ENCODE measurements at regions not wholly inside any gene's neighbourhood (a gene's known extent, or its start where the extent isn't known, plus 50 kb on each side); places are given as distances from the start of the nearest gene placed in this dataset.

DNA sequence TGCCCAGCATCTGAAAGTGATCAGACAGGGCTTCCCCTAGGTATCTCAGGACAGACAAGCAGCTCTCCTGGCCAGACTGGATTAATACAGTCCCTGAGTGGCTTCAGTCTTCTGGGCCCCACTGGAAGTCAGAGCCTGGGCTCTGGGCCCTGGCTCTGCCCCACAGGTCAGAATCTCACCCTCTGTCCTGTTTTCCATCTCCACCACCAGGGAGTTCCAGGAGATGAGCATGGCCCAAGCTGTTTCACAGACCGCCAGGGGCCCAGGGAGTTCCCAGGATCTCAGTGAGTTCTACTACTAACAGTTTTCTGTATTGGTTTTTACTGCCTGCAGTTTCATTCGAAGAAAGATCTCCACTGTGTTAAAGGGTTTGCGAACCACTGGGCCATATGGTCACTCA, 131.5 kb downstream of the MEX3B start:
- TF ChIP-seq, protein P1, sequence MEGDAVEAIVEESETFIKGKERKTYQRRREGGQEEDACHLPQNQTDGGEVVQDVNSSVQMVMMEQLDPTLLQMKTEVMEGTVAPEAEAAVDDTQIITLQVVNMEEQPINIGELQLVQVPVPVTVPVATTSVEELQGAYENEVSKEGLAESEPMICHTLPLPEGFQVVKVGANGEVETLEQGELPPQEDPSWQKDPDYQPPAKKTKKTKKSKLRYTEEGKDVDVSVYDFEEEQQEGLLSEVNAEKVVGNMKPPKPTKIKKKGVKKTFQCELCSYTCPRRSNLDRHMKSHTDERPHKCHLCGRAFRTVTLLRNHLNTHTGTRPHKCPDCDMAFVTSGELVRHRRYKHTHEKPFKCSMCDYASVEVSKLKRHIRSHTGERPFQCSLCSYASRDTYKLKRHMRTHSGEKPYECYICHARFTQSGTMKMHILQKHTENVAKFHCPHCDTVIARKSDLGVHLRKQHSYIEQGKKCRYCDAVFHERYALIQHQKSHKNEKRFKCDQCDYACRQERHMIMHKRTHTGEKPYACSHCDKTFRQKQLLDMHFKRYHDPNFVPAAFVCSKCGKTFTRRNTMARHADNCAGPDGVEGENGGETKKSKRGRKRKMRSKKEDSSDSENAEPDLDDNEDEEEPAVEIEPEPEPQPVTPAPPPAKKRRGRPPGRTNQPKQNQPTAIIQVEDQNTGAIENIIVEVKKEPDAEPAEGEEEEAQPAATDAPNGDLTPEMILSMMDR (IDR thresholded peaks at IDR 0.05; ENCODE audit: partially characterized antibody, unreplicated experiment) = no peak
- H3K27ac Mint-ChIP-seq (ENCODE audit: unreplicated experiment) = peak overlapping the region; percentile 96
- H3K27me3 Mint-ChIP-seq (ENCODE audit: unreplicated experiment) = peaks cover 15% of the 10 kb centered on the region
- H3K9me3 Mint-ChIP-seq (ENCODE audit: unreplicated experiment) = peaks cover 20% of the 10 kb centered on the region
- H3K4me3 Mint-ChIP-seq (ENCODE audit: unreplicated experiment) = peak overlapping the region; percentile 53
- no peak for DNase-seq
- H3K4me1 Mint-ChIP-seq (ENCODE audit: low read depth, unreplicated experiment) = peaks cover 39% of the 10 kb centered on the region
- H3K36me3 Mint-ChIP-seq (ENCODE audit: unreplicated experiment) = peaks cover 18% of the 10 kb centered on the region

DNA sequence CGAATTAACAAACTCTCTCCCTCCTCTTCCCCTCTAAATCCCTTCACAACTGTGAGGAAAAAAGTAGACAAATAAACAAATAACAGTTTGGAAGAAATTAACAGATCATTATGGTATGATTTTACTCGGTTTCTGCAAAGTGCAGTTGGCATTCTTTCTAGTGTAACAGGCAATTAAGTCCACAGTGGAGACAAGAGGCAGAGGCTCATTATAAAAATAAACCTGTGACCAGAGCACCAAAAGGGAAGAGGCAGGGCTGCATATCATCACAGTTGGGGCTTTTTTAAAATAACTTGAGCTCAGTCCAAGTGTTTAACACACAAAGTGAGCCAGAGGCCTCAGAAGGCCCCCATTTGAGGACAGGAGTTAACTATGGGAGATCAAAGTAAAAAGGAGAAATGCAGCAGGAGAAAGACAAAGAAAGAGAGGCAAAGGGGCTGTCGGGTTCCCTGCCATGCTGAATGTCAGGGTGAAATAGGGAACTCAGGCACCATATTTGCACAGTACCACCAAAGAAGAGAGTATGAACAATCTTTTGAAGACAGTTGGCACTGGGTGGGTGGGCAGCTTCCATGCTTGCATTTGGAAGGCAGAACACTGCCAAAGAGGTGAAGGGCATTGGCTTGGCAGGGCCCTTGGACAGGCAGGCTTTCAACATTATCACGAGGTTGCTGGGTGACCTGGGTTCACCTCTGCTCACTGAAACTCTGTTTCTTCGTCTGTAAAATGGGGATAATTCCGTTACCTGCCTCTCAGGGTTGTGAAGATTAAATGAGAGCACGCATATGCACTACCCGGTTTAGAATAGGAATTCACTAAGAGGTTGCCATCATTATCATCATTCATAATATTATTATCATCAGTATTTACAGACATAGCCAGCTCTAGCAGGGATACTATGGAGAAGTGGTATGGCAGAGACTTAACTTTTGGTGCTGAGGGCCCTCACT, 134.5 kb downstream of the MEX3B start:
- Mint-ChIP-seq H3K27me3 (ENCODE audit: unreplicated experiment) (peaks cover 9% of the 10 kb centered on the region), H3K9me3 (ENCODE audit: unreplicated experiment) (peaks cover 10% of the 10 kb centered on the region), H3K36me3 (ENCODE audit: unreplicated experiment) (no peaks in the 10 kb centered on the region), H3K27ac (ENCODE audit: unreplicated experiment) (no peak overlapping the region), H3K4me3 (ENCODE audit: unreplicated experiment) (no peak overlapping the region), H3K4me1 (ENCODE audit: low read depth, unreplicated experiment) (peaks cover 41% of the 10 kb centered on the region)
- TF ChIP-seq, protein P1 (IDR thresholded peaks at IDR 0.05; ENCODE audit: partially characterized antibody, unreplicated experiment) = no peak
- no peak for DNase-seq

DNA sequence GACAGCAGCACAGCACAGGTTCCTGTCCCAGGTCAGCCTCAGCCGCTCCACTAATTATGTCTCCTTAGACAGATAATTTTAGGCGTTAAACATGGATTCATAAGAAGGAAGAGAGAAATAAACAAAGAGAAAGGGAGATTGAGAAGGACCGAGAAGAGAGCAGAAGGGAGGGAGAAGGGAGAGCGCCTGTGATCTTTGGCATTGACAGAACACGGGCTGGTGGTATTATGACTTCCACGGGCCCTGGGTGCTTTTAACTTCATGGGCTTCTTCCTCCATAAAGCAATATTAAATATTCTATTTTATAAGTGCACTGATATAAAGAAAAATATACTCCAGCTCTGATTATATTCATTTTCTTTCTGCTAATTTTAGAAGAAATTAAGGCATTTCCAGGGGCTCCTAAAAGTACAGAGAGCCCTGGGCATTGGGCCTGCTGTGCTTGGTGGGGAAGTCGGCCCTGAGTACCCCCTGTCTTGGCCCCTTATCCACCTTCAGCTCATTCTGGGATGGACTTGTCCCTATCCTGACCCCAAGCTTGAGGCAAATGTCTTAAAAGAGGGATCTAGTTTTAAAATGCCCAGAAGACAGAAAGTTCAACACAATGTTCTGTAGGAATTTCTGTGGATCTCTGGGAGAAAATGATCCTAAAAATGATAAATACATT, 135.3 kb downstream of the MEX3B start:
- Mint-ChIP-seq H3K9me3 (ENCODE audit: unreplicated experiment) (peaks cover 10% of the 10 kb centered on the region), H3K27ac (ENCODE audit: unreplicated experiment) (no peak overlapping the region), H3K27me3 (ENCODE audit: unreplicated experiment) (peaks cover 9% of the 10 kb centered on the region), H3K36me3 (ENCODE audit: unreplicated experiment) (no peaks in the 10 kb centered on the region), H3K4me1 (ENCODE audit: low read depth, unreplicated experiment) (peaks cover 34% of the 10 kb centered on the region), H3K4me3 (ENCODE audit: unreplicated experiment) (no peak overlapping the region)
- DNase-seq = no peak
- TF ChIP-seq, protein P1 (IDR thresholded peaks at IDR 0.05; ENCODE audit: partially characterized antibody, unreplicated experiment) = no peak

DNA sequence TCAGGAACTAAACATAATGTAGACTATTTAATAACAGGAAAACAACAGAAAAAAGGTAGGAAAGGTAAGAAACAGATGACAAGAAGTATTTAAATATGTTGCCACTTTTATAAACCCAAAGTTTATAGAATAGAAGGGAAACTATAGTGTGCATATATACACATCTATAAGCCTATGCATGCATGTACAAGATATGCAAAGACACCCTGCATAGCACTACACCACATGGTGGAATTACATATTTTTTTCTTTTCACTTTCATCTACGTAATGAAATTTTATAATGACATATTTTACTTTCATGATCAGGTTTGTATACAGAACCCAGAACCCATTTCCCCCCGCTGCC, 136.8 kb downstream of the MEX3B start:
- Mint-ChIP-seq H3K27me3 (ENCODE audit: unreplicated experiment) (no peaks in the 10 kb centered on the region), H3K36me3 (ENCODE audit: unreplicated experiment) (no peaks in the 10 kb centered on the region), H3K4me3 (ENCODE audit: unreplicated experiment) (no peak overlapping the region), H3K9me3 (ENCODE audit: unreplicated experiment) (peaks cover 2% of the 10 kb centered on the region), H3K4me1 (ENCODE audit: low read depth, unreplicated experiment) (peaks cover 19% of the 10 kb centered on the region), H3K27ac (ENCODE audit: unreplicated experiment) (no peak overlapping the region)
- DNase-seq = no peak
- TF ChIP-seq, protein P1 (IDR thresholded peaks at IDR 0.05; ENCODE audit: partially characterized antibody, unreplicated experiment) = no peak

DNA sequence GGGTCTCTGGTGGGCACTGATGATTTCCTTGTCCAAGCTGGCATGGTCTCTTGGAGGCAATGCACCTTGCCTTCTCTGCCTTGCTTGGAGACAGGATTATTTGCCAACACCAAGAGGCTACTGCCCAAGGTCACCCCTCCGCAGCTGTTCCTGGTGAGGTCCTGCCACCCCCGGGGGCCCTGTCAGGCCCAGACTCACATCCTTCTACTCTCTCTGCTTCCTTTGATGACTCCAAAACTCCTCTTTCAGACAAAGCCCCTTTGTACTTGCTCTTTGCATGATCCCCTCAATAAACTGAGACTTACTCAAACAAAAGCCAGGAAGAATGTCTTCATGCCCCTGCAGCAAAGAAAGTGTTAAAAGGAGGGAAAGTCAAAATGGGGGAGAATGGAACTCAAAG, 137.7 kb downstream of the MEX3B start:
- no peaks in the 10 kb centered on the region for H3K36me3 Mint-ChIP-seq (ENCODE audit: unreplicated experiment)
- no peak for DNase-seq
- no peak overlapping the region for H3K27ac Mint-ChIP-seq (ENCODE audit: unreplicated experiment)
- TF ChIP-seq, protein P1 (IDR thresholded peaks at IDR 0.05; ENCODE audit: partially characterized antibody, unreplicated experiment) = no peak
- H3K4me1 Mint-ChIP-seq (ENCODE audit: low read depth, unreplicated experiment) = peaks cover 12% of the 10 kb centered on the region
- H3K4me3 Mint-ChIP-seq (ENCODE audit: unreplicated experiment) = no peak overlapping the region
- no peaks in the 10 kb centered on the region for H3K9me3 Mint-ChIP-seq (ENCODE audit: unreplicated experiment)
- no peaks in the 10 kb centered on the region for H3K27me3 Mint-ChIP-seq (ENCODE audit: unreplicated experiment)

All from glutamatergic neuron (in vitro differentiated cells).